HUES48 (cell line): ENCODE measurements at regions not wholly inside any gene's neighbourhood (a gene's known extent, or its start where the extent isn't known, plus 50 kb on each side); places are given as distances from the start of the nearest gene placed in this dataset.

ENCODE experiments used
- H3K27ac ChIP-seq: one replicate; pipeline ENCODE4 v1.7.0; 2013; ENCODE audit warnings: low read depth, low read length, inconsistent platforms
- H3K27me3 ChIP-seq: 2 replicates; pipeline ENCODE4 v1.6.1; 2013; ENCODE audit warnings: mild to moderate bottlenecking, low read length; ENCODE audit not compliant: control insufficient read depth, insufficient read depth
- H3K36me3 ChIP-seq: 2 replicates; pipeline ENCODE4 v1.6.1; 2013; ENCODE audit warnings: low read length; ENCODE audit not compliant: control insufficient read depth, insufficient read depth
- H3K4me1 ChIP-seq: 2 replicates; pipeline ENCODE4 v1.6.1; 2013; ENCODE audit warnings: mild to moderate bottlenecking, low read length; ENCODE audit not compliant: control insufficient read depth, insufficient read depth
- H3K4me3 ChIP-seq: 2 replicates; pipeline ENCODE4 v1.5.1; 2013; ENCODE audit warnings: mild to moderate bottlenecking, low read depth, low read length
- H3K9ac ChIP-seq: 2 replicates; pipeline ENCODE4 v1.6.1; 2013; ENCODE audit warnings: mild to moderate bottlenecking, low read depth, low read length, moderate library complexity
- H3K9me3 ChIP-seq: 2 replicates; pipeline ENCODE4 v1.6.1; 2013; ENCODE audit warnings: low read length; ENCODE audit not compliant: control insufficient read depth, insufficient read depth

- Histone ChIP-seq H3K9ac (no peak overlapping the region), H3K27me3 (no peaks in the 10 kb centered on the region), H3K27ac (no peak overlapping the region), H3K36me3 (no peaks in the 10 kb centered on the region), H3K4me3 (no peak overlapping the region), H3K4me1 (peaks cover 8% of the 10 kb centered on the region; the same call in 1 of the 2 replicates), H3K9me3 (no peaks in the 10 kb centered on the region)
These were observed 115.1 kb downstream of the CMPK2 start for GRCh38 chr2:6750411-6751158.

GRCh38 chr2:6754419-6754818, 111.3 kb downstream of the CMPK2 start:
- 0 out of 2 replicates have a peak, but pooled peaks cover 3% of the 10 kb centered on the region for H3K4me1 ChIP-seq
- H3K36me3 ChIP-seq: no peaks in the 10 kb centered on the region

GRCh38 chr2:6755456-6755855, 110.3 kb downstream of the CMPK2 start:
- H3K27me3 ChIP-seq: no peaks in the 10 kb centered on the region
- H3K36me3 ChIP-seq: no peaks in the 10 kb centered on the region
- H3K4me1 ChIP-seq: no peaks in the 10 kb centered on the region
- H3K9ac ChIP-seq: no peak overlapping the region
- no peak overlapping the region for H3K27ac ChIP-seq
- no peaks in the 10 kb centered on the region for H3K9me3 ChIP-seq
- H3K4me3 ChIP-seq: no peak overlapping the region

More at GRCh38 chr2:6754419-6754818, 111.3 kb downstream of the CMPK2 start:
- Histone ChIP-seq H3K27me3 (no peaks in the 10 kb centered on the region), H3K27ac (no peak overlapping the region), H3K9me3 (no peaks in the 10 kb centered on the region), H3K9ac (no peak overlapping the region), H3K4me3 (no peak overlapping the region)

- Histone ChIP-seq H3K4me1 (no peaks in the 10 kb centered on the region), H3K4me3 (no peak overlapping the region), H3K27ac (no peak overlapping the region), H3K9ac (no peak overlapping the region), H3K27me3 (no peaks in the 10 kb centered on the region), H3K9me3 (no peaks in the 10 kb centered on the region), H3K36me3 (no peaks in the 10 kb centered on the region)
These were observed 108.5 kb downstream of the CMPK2 start for GRCh38 chr2:6757215-6757614.

- Histone ChIP-seq H3K9ac (no peak overlapping the region), H3K36me3 (no peaks in the 10 kb centered on the region), H3K4me3 (no peak overlapping the region), H3K27me3 (no peaks in the 10 kb centered on the region), H3K27ac (no peak overlapping the region), H3K4me1 (peaks cover 5% of the 10 kb centered on the region), H3K9me3 (no peaks in the 10 kb centered on the region)
These were observed 106.0 kb downstream of the CMPK2 start for GRCh38 chr2:6759689-6760088.

GRCh38 chr2:6760132-6760531, 105.6 kb downstream of the CMPK2 start:
- H3K27me3 ChIP-seq: no peaks in the 10 kb centered on the region
- H3K4me3 ChIP-seq: no peak overlapping the region
- peaks cover 9% of the 10 kb centered on the region for H3K4me1 ChIP-seq
- H3K27ac ChIP-seq: no peak overlapping the region
- no peaks in the 10 kb centered on the region for H3K9me3 ChIP-seq
- no peak overlapping the region for H3K9ac ChIP-seq
- H3K36me3 ChIP-seq: no peaks in the 10 kb centered on the region

- Histone ChIP-seq H3K27ac (peak overlapping the region; percentile 69), H3K9ac (no peak overlapping the region), H3K27me3 (no peaks in the 10 kb centered on the region), H3K9me3 (no peaks in the 10 kb centered on the region), H3K4me3 (no peak overlapping the region), H3K4me1 (peaks cover 15% of the 10 kb centered on the region), H3K36me3 (no peaks in the 10 kb centered on the region)
These were observed 100.6 kb downstream of the CMPK2 start for GRCh38 chr2:6764968-6765723.

- H3K9me3 ChIP-seq: no peaks in the 10 kb centered on the region
- no peak overlapping the region for H3K9ac ChIP-seq
- H3K27me3 ChIP-seq: no peaks in the 10 kb centered on the region
- peaks cover 27% of the 10 kb centered on the region for H3K4me1 ChIP-seq
- no peak overlapping the region for H3K4me3 ChIP-seq
- no peak overlapping the region for H3K27ac ChIP-seq
- H3K36me3 ChIP-seq: no peaks in the 10 kb centered on the region
These were observed 96.4 kb downstream of the CMPK2 start for GRCh38 chr2:6769346-6769745.

- Histone ChIP-seq H3K4me3 (no peak overlapping the region), H3K9ac (no peak overlapping the region), H3K4me1 (peaks cover 21% of the 10 kb centered on the region), H3K36me3 (no peaks in the 10 kb centered on the region), H3K27me3 (no peaks in the 10 kb centered on the region), H3K27ac (no peak overlapping the region), H3K9me3 (no peaks in the 10 kb centered on the region)
These were observed 95.7 kb downstream of the CMPK2 start for GRCh38 chr2:6770006-6770405.

GRCh38 chr2:6771634-6772611, 93.8 kb downstream of the CMPK2 start:
- no peak overlapping the region for H3K9ac ChIP-seq
- H3K27me3 ChIP-seq: no peaks in the 10 kb centered on the region
- H3K36me3 ChIP-seq: no peaks in the 10 kb centered on the region
- no peak overlapping the region for H3K4me3 ChIP-seq
- 0 out of 2 replicates have a peak, but pooled peaks cover 5% of the 10 kb centered on the region for H3K9me3 ChIP-seq
- H3K27ac ChIP-seq: no peak overlapping the region
- peaks cover 14% of the 10 kb centered on the region for H3K4me1 ChIP-seq
